ENCODE measurements at regions not wholly inside any gene's neighbourhood (a gene's known extent, or its start where the extent isn't known, plus 50 kb on each side); places are given as distances from the start of the nearest gene placed in this dataset.

DNA sequence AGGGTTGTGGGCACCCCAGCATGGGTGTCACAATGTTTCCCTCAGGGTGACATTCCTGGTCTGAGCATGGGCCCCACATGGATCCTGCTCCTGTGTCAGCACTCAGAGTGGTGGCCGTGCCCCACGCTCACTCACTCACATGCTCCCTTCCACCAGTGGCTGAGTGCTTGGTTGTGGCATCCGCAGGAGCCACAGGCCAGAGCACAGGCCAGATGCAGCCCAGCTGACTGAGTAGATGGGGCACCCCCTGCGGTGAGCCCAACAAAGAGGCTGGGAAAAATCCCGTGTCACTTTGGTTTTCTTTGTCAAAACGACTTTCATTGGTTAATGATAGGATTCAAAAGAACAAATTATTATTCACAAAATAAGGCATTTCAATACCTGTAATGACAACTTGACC is 204.6 kb upstream of the ANXA10 start:
- Histone ChIP-seq H3K4me3 (no peak overlapping the region), H3K9me3 (no peaks in the 10 kb centered on the region), H3K4me2 (no peak overlapping the region), H3K27ac (no peak overlapping the region), H3K4me1 (no peaks in the 10 kb centered on the region)
- POLR2A ChIA-PET = no interaction called here
- 56% methylated on average over 6 of the region's 6 CpGs for WGBS (ENCODE audit: missing lambda C conversion rate)
- no peak for TF ChIP-seq PBX3 (IDR thresholded peaks at IDR 0.05)
- no peak for TF ChIP-seq HEYL (CRISPR knock-in tag; IDR thresholded peaks at IDR 0.05)
- no peak for TF ChIP-seq EP300 (IDR thresholded peaks at IDR 0.05)
- TF ChIP-seq GATA3 (IDR thresholded peaks at IDR 0.05; ENCODE audit: borderline replicate concordance) = no peak
- TF ChIP-seq TFCP2L1 (CRISPR knock-in tag; IDR thresholded peaks at IDR 0.05) = no peak
- TF ChIP-seq RFX5 (IDR thresholded peaks at IDR 0.05) = no peak
- TF ChIP-seq HOXA7 (CRISPR knock-in tag; IDR thresholded peaks at IDR 0.05) = no peak
- no peak for TF ChIP-seq HDAC2 (IDR thresholded peaks at IDR 0.05)
- TF ChIP-seq NPAS2 (CRISPR knock-in tag; IDR thresholded peaks at IDR 0.05; ENCODE audit: borderline replicate concordance) = no peak
- TF ChIP-seq FOSL2 (IDR thresholded peaks at IDR 0.05) = no peak
- no peak for TF ChIP-seq FOSL2 (CRISPR knock-in tag; IDR thresholded peaks at IDR 0.05)
- TF ChIP-seq, protein P1, sequence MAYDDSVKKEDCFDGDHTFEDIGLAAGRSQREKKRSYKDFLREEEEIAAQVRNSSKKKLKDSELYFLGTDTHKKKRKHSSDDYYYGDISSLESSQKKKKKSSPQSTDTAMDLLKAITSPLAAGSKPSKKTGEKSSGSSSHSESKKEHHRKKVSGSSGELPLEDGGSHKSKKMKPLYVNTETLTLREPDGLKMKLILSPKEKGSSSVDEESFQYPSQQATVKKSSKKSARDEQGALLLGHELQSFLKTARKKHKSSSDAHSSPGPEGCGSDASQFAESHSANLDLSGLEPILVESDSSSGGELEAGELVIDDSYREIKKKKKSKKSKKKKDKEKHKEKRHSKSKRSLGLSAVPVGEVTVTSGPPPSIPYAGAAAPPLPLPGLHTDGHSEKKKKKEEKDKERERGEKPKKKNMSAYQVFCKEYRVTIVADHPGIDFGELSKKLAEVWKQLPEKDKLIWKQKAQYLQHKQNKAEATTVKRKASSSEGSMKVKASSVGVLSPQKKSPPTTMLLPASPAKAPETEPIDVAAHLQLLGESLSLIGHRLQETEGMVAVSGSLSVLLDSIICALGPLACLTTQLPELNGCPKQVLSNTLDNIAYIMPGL (CRISPR knock-in tag; IDR thresholded peaks at IDR 0.05; ENCODE audit: borderline replicate concordance) = no peak
- TF ChIP-seq RAD21 (conservative IDR thresholded peaks at IDR 0.05 in 1 of 2, IDR thresholded peaks at IDR 0.05 in 1 of 2) = no peak
- TF ChIP-seq POLR2A (IDR thresholded peaks at IDR 0.05; ENCODE audit: low read length) = no peak
- no peak for TF ChIP-seq CBX8 (IDR thresholded peaks at IDR 0.05)
- no peak for TF ChIP-seq NFE2L2 (conservative IDR thresholded peaks at IDR 0.05; ENCODE audit: low read length)
- no peak for TF ChIP-seq CEBPB (IDR thresholded peaks at IDR 0.05)
- no peak for TF ChIP-seq RARB (CRISPR knock-in tag; IDR thresholded peaks at IDR 0.05)
- no peak for TF ChIP-seq MAFK (IDR thresholded peaks at IDR 0.05; ENCODE audit: partially characterized antibody)
- CTCF ChIA-PET = no interaction called here
- FAIRE-seq (no peak), ATAC-seq (no peak), DNase-seq (ENCODE audit: low read depth in 1 of 2, low spot score in 1 of 2) (no peak)

GRCh38 chr4:167890226-167890625 is 202.1 kb upstream of the ANXA10 start:
- no peaks in the 10 kb centered on the region for H3K4me1 ChIP-seq
- no peak overlapping the region for H3K4me3 ChIP-seq
- H3K4me2 ChIP-seq = no peak overlapping the region
- TF ChIP-seq RNF2 (IDR thresholded peaks at IDR 0.05; ENCODE audit: borderline replicate concordance, low read depth) (no peak), CBX2 (IDR thresholded peaks at IDR 0.05; ENCODE audit: borderline replicate concordance, low read depth) (no peak), NR3C1 (IDR thresholded peaks at IDR 0.05) (no peak), POLR2A (IDR thresholded peaks at IDR 0.05; ENCODE audit: low read length) (no peak), CHD4 (IDR thresholded peaks at IDR 0.05; ENCODE audit: borderline replicate concordance) (no peak), PBX3 (IDR thresholded peaks at IDR 0.05) (no peak), RFX5 (IDR thresholded peaks at IDR 0.05) (no peak), TFCP2L1 (CRISPR knock-in tag; IDR thresholded peaks at IDR 0.05) (no peak), TP53 (CRISPR knock-in tag; IDR thresholded peaks at IDR 0.05) (no peak), JUN (IDR thresholded peaks at IDR 0.05) (no peak), MAX (IDR thresholded peaks at IDR 0.05) (no peak), SMC3 (IDR thresholded peaks at IDR 0.05) (no peak), HOXB5 (CRISPR knock-in tag; IDR thresholded peaks at IDR 0.05) (no peak), MYC (IDR thresholded peaks at IDR 0.05; ENCODE audit: borderline replicate concordance, low read length) (no peak), HEYL (CRISPR knock-in tag; IDR thresholded peaks at IDR 0.05) (no peak), RAD21 (conservative IDR thresholded peaks at IDR 0.05 in 1 of 2, IDR thresholded peaks at IDR 0.05 in 1 of 2) (no peak)
- TF ChIP-seq, protein P2, sequence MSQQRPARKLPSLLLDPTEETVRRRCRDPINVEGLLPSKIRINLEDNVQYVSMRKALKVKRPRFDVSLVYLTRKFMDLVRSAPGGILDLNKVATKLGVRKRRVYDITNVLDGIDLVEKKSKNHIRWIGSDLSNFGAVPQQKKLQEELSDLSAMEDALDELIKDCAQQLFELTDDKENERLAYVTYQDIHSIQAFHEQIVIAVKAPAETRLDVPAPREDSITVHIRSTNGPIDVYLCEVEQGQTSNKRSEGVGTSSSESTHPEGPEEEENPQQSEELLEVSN (IDR thresholded peaks at IDR 0.05; ENCODE audit: borderline replicate concordance, low read depth) = no peak
- TF ChIP-seq, protein P1 (CRISPR knock-in tag; IDR thresholded peaks at IDR 0.05; ENCODE audit: borderline replicate concordance) = no peak
- H3K27ac ChIP-seq = no peak overlapping the region
- FAIRE-seq (no peak), ATAC-seq (no peak), DNase-seq (ENCODE audit: low read depth in 1 of 2, low spot score in 1 of 2) (no peak)
- H3K9me3 ChIP-seq = no peaks in the 10 kb centered on the region
- POLR2A ChIA-PET = no interaction called here
- CTCF ChIA-PET = no interaction called here

Measured in A549 (cell line).